ENCODE measurements at regions not wholly inside any gene's neighbourhood (a gene's known extent, or its start where the extent isn't known, plus 50 kb on each side); places are given as distances from the start of the nearest gene placed in this dataset.

DNA sequence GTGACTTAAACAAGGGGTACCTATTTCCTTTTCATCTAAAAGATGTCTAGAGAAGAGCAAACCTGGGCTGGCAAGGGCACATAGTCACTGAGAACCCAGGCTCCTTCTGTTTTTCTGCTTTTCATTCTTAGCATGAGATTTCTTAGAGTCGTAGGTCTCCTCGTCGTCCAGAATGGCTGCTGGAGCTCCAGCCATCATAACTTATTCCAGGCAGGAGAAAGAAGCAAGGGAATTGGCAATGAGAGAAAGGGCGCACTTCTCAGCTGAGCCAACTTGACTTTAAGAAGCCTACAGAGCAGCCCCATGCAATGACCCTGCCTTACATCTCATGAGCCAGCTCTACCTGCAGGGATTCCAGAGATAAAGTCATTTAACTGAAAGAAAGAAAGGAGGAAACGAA lies 213.4 kb downstream of the BMP7 start:
- peaks cover 12% of the 10 kb centered on the region for H3K27me3 Mint-ChIP-seq (ENCODE audit: low read depth)
- Histone ChIP-seq H3K79me2 (ENCODE audit: insufficient read depth, low read length) (no peaks in the 10 kb centered on the region), H2BK5ac (ENCODE audit: insufficient read length, low read length) (no peak overlapping the region), H4K91ac (ENCODE audit: insufficient read length, low read depth, low read length) (no peak overlapping the region), H3K9me3 (ENCODE audit: control insufficient read depth, low read depth, low read length) (no peaks in the 10 kb centered on the region), H2BK15ac (ENCODE audit: low read depth, low read length) (no peak overlapping the region), H3K79me1 (ENCODE audit: insufficient read depth, low read depth, low read length, poor library complexity, severe bottlenecking) (no peaks in the 10 kb centered on the region), H3K27me3 (ENCODE audit: insufficient read depth, low read length) (no peaks in the 10 kb centered on the region), H4K5ac (ENCODE audit: insufficient read length, low read depth, low read length) (no peak overlapping the region), H3K4ac (ENCODE audit: low read depth, low read length) (no peak overlapping the region), H2AK5ac (ENCODE audit: insufficient read length, low read length) (no peak overlapping the region), H3K56ac (ENCODE audit: insufficient read length, low read depth, low read length) (no peak overlapping the region), H4K20me1 (ENCODE audit: control insufficient read depth, insufficient read depth, insufficient read length) (no peaks in the 10 kb centered on the region), H3K14ac (ENCODE audit: insufficient read depth, low read length) (no peak overlapping the region), H3K18ac (ENCODE audit: insufficient read length, low read depth, low read length) (no peak overlapping the region), H3T11ph (ENCODE audit: low read length) (no peak overlapping the region), H3K23ac (ENCODE audit: insufficient read length, low read depth, low read length) (no peak overlapping the region), H3K9ac (ENCODE audit: extremely low read depth, insufficient read length, low read length) (no peak overlapping the region), H2BK120ac (ENCODE audit: low read depth, low read length, poor library complexity, severe bottlenecking) (no peak overlapping the region), H3K4me1 (ENCODE audit: insufficient read depth, low read length) (no peaks in the 10 kb centered on the region), H2AFZ (ENCODE audit: low read length) (no peak overlapping the region), H3K23me2 (ENCODE audit: insufficient read length, low read depth, low read length, poor library complexity, severe bottlenecking) (no peaks in the 10 kb centered on the region), H3K4me2 (ENCODE audit: insufficient read depth, insufficient read length, low read length) (no peak overlapping the region), H4K8ac (replicated peaks; ENCODE audit: insufficient read length, low read depth, low read length) (no peak overlapping the region), H3K27ac (ENCODE audit: insufficient read length, low read depth, low read length) (no peak overlapping the region), H2BK12ac (ENCODE audit: insufficient read length, low read depth, low read length) (no peak overlapping the region), H2BK20ac (ENCODE audit: low read depth, low read length, poor library complexity, severe bottlenecking) (no peak overlapping the region)
- no peak overlapping the region for H3K4me3 Mint-ChIP-seq
- peaks cover 12 to 13% of the 10 kb centered on the region in 2 experiments for H3K4me1 Mint-ChIP-seq
- TF ChIP-seq, protein P1, sequence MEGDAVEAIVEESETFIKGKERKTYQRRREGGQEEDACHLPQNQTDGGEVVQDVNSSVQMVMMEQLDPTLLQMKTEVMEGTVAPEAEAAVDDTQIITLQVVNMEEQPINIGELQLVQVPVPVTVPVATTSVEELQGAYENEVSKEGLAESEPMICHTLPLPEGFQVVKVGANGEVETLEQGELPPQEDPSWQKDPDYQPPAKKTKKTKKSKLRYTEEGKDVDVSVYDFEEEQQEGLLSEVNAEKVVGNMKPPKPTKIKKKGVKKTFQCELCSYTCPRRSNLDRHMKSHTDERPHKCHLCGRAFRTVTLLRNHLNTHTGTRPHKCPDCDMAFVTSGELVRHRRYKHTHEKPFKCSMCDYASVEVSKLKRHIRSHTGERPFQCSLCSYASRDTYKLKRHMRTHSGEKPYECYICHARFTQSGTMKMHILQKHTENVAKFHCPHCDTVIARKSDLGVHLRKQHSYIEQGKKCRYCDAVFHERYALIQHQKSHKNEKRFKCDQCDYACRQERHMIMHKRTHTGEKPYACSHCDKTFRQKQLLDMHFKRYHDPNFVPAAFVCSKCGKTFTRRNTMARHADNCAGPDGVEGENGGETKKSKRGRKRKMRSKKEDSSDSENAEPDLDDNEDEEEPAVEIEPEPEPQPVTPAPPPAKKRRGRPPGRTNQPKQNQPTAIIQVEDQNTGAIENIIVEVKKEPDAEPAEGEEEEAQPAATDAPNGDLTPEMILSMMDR (conservative IDR thresholded peaks at IDR 0.05) = no peak
- no peaks in the 10 kb centered on the region; a peak in 2 of 5 replicates for H3K9me3 Mint-ChIP-seq
- no peak overlapping the region for H3K27ac Mint-ChIP-seq
- H3K36me3 Mint-ChIP-seq (ENCODE audit: insufficient read depth in 1 of 3, low read depth in 3 of 3) = no peaks in the 10 kb centered on the region
- no CpG with 5 or more reads among the region's 5 CpGs for WGBS (ENCODE audit: extremely low coverage, insufficient read length, low lambda C conversion rate)
- no peak for DNase-seq
